ENCODE measurements at regions not wholly inside any gene's neighbourhood (a gene's known extent, or its start where the extent isn't known, plus 50 kb on each side); places are given as distances from the start of the nearest gene placed in this dataset.

DNA sequence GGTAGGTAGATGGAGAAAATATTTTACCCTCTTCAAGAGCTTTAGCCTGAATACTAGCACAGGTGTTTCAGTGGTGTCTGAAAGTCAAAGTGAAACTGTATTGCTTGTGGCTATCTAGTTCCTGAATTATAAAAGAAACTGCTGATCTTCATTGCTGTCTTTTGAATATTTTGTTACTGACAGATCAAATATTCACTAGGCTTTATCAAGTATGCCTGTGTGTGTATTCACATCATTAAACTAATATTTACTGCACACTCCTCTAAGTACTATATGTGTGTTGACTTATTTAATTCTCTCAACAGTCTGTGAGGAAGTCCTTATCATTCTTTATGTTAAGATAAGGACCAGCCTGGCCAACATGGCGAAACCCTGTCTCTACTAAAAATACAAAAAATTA, 139.6 kb downstream of the SOCS6 start:
- no peak for DNase-seq

DNA sequence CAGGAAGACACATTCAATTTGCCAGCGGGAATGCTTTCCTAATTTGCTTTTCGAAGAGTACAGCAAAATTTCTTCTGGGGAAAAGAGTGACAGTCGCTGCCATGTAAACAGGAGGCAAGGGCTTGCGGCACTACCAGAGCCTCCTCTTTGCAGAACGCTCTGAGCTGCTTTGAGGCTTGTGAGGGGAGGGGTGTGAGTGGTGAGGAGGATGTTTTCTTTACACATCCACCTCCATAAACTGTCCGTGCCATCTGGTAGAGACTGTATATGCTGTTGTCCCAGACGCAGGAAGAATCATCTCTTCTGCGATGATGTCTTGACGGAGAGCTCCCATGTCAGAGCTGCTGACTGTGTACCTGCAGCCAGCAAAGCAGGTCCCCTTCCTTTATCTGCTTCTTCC, 138.0 kb downstream of the SOCS6 start:
- no peak for DNase-seq

DNA sequence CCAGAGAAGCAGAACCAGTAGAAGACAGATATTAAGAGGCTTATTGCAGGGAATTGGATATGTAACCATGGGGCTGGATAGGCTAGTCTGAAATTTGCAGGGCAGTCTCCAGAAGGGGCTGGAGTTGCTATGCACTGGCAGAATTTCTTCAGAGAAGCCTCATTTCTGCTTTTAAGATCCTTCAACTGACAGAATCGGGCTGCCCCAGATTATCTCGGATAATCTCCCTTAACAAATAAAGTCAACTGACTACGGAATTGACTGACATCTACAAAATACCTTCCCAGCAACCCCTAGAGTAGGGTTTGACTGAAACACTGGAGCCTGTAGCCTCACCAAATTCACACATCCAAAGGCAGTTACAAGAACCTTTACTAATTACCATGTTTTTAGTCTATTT, 136.4 kb downstream of the SOCS6 start:
- DNase-seq = no peak

DNA sequence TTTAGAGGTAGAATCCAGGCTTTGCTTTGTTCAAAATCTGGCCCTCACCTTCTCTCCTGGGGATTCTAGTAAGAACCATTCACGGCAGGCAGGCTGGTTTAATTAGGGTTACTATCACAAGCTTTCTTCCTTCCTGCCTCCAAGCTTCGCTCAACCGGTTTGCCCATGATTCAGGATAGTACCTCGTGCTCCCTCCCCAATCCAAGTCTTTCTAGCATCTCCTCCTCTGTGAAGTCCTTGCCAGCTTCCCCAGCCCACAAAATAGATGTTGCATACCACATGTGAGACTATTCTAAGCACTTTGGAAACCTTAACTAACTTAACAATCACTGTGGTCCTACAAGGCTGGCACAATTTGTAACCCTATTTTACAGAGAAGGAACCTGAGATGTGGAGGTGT, 135.1 kb downstream of the SOCS6 start:
- DNase-seq = no peak

DNA sequence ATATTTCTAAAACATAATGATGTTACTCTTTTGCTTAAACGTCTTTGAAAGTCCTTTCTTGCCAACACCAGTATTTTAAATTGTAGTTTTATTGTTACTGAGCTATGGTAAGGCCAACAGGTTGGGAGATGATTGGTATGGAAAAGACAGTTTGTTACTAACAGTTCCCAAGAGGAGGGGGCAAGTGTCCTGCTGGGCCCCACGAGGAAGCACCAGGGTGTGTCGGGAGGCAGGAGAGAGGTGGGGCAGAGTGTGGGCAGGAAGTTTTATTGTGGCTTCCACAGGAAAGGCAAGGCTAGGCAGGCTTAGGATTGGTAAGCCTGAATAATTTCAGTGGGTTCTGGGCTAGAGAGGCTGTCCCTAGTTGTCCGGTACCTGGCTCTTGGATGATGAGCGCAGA, 134.3 kb downstream of the SOCS6 start:
- DNase-seq = no peak

DNA sequence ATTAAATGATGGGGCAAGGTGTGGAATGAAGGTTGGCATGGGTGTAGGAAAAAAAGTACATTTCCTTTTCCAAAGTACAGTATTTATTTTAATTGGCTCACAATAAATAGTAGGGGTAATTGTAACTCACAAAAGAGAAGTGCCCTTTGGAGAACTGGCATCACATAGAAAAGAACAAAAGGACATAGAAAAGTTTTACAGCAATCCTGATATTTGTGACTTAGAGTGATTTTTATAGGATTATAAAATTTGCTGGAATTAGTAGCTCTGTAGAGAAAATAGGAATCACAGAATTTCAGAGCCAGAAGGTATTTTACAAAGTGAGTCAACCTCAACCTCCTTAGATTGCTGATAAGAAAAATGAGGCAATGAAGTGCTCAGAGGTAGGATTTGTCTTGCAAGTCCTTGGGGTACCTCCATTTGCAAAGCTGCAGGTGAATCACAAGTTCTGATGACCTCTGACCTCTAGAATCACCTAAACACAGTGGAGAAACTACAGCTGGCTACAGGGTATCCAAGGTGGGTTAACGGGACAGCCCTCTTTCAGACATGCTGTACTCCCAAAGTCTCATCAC, 133.6 kb downstream of the SOCS6 start:
- DNase-seq = no peak

DNA sequence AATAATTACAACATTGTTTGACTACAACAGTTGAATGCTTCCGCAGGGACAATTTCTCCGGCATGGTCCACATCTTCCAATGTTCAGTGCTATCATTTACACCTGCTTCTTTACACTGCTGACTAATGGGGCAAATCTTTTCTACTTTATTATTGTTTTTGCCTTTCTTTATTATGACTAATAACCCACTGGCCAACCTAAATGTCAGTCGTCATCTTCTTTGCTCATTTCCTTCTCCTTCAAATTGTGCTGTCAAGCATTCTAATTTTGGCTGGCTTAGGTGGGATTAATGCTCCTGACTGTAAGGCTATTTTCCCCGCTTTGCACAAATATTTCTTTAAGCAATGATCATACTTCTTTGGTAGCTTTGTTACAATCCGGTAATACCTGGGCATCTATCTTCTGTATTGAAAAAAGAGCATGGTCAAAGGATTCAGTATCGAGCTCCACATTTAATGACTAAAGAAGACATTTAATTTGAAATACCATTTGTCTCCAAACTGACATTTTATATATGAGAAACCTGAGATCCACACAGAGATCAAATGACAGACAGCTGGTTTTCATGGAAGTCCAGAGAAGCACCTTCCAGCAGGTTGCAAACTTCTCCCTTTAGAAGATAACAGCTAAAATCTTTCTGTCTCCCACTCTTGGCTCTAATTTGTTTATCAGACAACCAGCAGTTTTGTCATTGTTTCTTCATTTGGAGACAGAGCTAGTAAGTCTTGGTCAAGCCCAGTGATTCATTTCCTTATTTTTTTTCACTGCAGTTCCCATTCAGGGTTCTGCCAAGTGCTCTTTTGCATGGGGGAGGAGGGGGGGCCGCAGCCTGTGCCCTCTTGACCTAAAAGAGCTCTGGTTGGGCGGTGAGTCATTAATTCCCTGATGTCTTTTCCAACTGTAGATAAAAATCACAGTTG, 132.9 kb downstream of the SOCS6 start:
- DNase-seq = peak; percentile 33

DNA sequence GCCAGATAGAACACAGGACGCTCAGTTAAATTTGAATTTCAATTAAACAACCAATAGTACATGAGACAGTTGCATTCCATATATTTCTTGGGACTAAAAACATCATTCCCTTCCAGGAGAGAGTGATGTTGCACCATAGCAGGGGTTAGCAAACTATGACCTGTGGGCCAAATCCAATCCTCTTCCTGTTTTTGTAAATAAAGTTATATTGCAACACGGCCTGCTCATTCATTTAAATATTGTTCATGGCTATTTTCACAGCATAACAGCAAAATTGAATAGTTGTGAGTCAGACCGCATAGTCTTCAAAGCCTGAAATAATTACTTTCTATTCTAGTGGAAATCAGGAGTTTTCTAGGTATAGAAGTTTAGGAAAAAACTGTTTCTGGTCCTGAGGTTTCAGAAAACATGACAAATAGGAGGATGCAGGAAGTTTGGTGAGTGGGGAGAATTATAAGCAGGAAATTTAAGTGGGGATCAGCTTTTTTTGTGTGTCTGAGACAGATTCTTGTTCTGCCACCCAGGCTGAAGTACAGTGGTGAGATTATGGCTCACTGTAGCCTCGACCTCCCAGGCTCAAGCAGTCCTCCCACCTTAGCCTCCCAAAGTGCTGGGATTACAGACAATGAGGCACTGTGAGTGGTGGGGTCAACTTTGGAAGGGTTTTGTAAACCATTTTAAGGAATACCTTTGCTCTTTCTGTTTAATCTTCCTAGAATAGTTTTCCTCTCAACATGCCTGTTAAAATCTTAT, 131.5 kb downstream of the SOCS6 start:
- DNase-seq = no peak

DNA sequence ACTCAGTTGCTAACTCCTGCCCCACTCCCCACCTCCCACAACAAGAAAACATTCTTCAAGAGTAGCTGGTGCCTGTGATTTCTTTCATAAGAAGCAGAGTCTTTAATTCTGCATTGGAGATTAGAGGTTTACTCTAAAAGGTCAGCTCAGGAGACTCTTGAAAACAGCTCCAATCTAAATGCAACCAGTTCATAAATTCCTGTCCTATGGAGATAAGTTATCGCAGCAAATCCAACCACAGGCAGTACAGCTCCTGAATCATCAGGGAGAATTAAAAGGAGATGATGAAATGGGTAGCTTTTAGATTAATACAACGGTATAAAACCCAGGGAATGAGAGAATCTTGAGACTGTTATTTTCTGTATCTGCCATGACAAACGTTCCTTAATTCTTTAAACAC, 130.7 kb downstream of the SOCS6 start:
- no peak for DNase-seq

DNA sequence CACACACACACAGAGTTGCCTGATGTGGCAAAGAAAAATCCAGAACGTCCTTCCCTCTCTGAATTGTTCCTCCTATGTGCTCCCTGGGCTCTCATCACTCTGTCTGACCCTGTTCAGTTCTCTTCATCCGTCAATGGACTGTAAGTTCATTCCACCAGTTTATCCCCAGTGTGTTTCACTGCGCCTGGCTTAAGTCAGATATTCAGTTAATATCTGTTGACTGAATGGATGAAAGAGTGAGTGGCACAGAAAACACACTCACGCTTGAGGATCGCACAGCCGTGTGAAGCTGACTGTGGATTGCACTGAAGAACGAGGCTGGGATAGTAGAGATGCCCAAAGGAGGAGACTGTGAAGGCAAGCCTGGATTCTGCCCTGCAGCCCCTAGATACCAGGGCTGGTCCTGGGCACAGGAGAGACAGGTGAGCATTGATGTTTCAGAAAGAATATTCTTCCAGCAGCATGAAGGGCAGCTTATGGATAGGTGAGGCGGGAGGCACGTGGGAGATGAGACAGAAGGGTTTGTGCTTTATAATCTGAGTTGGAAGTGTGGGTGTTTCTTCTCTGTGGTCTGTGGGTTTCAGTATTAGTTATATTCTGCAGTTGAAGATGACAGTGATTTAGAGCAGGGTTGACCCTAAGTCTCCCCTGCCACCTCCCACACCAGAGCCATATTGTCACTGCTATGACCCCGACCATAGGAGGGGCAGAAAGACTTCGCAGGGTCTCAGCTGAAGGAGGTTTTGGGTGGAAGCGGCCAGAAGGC, 129.9 kb downstream of the SOCS6 start:
- DNase-seq = no peak

DNA sequence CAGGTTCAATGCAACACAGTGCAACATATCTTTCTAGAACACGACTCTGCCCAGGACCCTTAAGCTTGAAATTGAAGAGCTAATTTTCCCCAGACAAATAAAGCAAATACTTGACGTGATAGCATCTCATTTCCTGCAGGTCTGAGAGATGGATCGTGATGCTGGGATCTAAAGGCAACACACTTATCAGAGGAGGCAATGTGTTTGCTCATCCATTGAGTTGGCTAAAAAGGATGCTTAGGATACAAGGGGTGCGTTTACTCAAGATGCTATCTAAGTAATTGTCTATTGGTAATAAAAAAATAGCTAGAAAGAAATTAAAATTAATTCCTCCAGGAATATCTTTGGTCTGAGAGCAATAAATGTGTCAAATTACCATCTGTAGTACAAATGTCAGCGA, 129.0 kb downstream of the SOCS6 start:
- no peak for DNase-seq

DNA sequence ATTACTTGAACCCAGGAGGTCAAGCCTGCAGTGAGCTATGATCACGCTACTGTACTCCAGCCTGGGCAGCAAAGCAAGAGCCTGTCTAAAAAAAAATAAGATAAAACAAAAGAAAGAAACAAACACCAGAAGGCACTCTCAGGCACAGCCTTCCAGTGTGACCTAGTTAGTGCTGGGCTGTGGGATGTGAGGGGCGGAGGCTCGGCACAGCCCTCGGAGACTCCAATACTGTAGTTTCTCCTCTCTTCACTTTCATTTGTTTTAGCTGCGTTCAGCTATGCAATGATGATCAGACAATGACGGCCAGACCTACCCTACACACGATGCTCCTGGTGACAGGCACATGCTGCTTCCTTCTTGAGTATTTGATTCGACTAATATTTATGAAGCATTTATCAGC, 127.7 kb downstream of the SOCS6 start:
- DNase-seq = no peak

DNA sequence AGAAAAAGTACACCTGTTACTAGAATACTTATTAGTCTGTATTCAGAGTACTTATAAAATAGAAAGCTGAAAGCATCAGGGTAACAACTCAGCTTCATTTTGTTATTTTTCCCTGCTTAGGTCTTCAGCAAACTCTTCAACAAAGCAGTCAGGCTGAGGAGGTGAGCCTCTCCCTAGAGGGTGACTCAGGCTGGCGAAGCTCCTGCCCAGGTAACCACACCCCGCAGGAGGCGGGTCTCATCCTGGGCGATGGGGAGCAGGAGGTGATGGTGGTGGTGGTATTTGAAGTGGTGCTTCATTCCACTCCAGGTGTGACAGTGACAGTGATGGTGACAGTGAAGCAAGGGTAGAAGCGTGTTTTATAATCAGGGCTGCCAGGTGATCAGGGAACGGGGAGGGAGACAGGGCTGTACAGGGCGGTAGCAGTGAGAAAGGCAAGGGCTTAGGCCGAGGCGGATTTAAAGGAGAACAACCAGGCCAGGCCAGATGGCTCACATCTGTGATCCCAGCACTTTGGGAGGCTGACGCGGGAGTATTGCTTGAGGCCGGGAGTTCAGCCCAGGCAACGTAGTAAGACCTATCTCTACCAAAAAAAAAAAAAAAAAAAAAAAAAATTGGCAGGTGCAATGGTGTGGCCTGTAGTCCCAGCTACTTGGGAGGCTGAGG, 127.1 kb downstream of the SOCS6 start:
- DNase-seq = peak; percentile 79

DNA sequence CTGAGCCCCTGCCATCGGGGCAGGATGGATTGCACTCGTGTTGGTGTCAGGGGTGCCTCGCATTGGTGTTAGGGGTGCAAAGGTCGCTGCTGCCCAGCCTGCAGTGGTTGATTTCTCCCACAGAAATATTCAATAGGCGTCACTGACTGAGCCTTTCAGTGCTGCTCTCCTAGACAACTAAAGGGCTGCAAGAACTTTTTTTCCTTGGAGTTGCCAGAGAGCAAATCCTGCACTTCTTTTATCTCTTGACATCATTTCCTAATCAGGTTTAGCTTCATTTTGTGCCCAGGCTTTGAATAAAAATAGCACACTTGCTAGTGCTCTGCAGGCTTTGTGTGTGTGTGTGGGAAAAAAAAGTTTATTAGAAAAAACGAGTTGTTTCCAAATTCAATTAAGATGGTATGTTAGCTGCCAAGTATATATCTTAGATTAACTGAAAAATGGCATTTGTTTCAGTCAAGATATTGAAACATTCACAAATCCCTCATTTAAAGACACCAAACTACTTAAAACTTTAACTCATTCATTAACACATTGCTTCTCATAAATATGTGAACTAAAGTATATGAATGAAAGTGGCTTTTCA, 125.6 kb downstream of the SOCS6 start:
- no peak for DNase-seq

DNA sequence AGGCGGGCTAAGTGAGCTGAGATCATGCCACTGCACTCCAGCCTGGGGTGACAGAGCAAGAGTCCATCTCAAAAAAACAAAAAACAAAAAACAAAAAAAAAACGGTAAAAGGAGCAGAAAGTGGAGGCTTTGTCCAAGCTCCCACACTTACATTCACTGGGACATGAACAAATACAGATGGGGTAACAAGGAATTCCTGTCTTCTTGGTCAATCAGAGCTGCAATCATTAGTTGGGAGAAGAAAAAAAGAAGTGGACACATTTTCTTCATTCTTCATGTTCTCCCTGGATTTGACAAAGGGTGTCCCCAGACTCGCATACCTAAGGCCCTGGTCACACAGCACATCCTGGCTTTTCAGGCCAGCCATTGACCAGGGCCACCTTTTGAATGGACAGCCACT, 124.6 kb downstream of the SOCS6 start:
- DNase-seq = no peak

DNA sequence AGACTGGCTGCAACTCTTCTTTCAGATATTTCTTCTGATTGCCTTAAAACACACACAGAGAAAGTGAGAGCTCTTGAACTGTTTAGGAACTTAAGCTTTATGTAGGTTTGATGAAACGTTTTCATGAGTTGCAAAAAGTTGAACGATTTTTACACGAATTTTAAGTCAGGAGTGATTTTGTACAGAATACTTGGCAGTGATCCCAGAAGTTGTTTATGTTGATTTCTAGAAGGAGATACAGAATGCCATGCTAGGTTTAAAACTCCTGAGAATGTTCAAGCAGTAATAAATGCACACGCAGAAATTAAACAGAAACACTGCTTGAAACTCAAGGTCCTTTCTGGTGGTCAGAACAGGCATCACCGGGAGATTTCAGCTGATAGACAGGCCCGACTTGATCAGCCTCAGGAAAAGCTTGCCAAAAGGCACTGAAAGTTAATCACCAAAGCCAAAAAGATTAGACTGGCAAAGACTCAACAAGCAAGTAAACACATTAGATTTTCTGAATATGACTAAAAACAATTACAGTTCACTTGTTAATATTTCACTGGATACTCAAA, 123.1 kb downstream of the SOCS6 start:
- no peak for DNase-seq

DNA sequence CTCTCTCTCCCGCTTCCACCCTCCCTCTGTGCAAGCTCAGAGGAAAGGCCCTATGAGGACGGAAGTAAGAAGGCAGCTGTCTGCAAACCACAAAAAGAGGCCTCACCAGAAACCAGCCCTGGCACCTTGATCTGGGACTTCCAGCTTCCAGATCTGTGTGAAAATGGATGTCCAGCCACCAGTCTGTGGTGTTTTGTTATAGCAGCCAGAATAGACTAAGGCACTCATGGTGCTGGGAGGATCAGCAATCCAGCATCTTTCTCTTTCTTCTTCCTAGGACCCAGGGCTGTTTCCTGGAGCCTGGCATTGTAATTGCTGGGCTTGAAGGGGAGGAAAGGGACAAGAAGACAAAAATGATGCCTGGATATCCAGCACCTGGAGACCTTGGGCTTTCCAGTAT, 122.5 kb downstream of the SOCS6 start:
- DNase-seq = no peak

DNA sequence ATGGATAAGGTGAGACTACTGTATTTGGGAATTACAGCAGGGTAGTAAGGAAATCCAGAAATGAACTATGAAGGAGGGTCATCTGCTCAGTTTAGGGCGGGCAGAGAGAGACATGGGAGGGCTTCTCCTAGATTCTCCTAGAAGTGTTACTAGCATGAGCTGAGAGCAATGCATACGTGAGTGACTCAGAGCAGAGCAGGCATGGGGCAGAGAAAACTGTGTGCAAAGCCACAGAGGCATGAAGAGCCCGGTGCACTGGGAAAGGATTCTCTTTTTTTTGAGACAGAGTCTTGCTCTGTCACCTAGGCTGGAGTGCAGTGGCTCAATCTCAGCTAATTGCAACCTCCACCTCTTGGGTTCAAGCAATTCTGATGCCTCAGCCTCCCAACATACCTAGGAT, 116.2 kb downstream of the SOCS6 start:
- no peak for DNase-seq

DNA sequence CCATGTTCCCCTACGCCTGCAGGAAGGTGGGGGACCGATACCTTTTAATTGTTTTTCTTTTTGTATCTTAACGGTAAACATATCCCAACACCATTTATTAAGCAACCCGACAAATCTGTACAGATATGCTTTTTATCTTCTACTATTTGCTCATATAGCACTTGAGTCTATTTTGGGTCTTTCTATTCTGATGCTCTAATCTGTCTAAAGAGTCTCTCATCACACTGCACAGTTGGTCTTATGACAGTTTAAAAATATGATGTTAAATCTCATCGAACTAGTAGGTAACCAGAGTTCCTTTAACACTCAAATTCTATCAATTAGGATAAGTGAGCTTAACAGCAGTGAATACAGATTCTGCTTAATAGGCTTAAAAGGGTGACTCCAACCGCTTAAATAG, 111.6 kb downstream of the SOCS6 start:
- DNase-seq = no peak

DNA sequence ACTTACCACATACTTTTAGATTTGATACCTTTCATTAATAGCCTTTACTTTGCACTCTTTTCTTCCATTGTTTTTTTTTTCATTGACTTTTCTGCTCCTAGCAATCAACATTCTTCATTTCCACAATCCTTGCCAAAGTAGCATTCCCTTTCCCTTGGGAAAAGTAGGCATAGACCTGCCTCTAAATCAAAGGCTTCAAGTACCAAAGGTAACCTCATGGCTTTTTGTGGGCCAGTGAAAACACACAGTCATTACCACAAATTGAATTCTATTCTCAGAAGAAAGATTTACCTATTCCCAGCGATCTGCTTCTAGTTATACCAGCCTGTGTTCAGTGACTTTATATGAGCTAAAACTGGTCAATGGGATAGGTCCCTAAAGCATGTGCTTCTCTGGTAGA, 109.2 kb downstream of the SOCS6 start:
- DNase-seq = no peak

DNA sequence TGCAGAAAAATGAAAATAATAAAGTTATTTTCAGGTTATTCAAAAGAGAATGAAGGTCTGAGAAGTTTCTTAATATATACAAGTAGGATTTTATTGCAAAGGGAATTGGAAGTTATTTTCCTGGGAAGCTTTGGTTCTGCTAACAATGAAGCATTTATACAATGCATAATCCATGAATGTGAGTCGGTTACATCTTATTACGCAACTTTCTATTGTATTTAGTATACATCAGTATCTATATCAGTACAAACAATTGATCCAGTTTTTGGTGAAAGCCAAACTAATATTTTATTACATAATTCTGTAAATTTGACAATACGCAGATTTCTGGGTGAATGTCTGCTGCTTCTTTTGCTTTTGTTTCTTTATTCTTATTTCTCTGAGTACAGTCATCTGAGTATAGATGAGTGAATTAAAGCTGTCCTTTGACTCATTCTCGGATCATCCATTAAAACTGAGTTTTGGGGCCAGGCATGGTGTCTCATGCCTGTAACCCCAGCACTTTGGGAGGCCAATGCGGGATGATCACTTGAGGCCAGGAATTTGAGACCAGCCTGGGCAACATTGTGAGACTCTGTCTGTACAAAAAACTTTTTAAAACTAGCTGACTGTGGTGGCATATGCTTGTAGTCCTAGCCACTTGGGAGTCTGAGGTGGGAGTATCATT, 108.5 kb downstream of the SOCS6 start:
- DNase-seq = no peak
